ENCODE measurements at regions not wholly inside any gene's neighbourhood (a gene's known extent, or its start where the extent isn't known, plus 50 kb on each side); places are given as distances from the start of the nearest gene placed in this dataset.

DNA sequence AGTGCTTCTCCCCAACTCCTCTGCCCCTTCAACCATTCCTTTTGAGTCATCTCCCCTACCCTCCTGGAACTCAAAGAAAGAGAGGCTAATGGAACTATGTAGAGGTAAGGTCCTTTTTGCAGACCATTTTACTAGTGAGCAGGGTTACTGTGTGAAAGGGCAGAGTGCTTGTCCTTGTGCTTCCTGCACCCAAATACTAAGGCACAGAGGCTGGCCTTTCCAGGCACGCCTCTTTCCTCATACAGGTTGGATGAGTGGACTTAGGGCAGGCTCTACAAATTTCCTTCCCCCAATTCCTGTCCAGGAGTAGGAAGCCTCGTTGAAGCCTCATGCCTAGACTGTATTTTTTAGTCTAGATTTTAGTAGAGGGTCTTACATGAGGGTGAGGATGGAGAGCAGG, 288.8 kb upstream of the SLC14A2 start:
- Histone ChIP-seq H3K27ac (no peak overlapping the region), H3K4me3 (ENCODE audit: low read depth in 1 of 2, low read length in 1 of 2) (no peak overlapping the region), H3K9me3 (no peaks in the 10 kb centered on the region), H3K36me3 (no peaks in the 10 kb centered on the region), H3K27me3 (no peaks in the 10 kb centered on the region), H3K4me1 (ENCODE audit: control insufficient read depth in 1 of 2, insufficient read depth in 1 of 2, low read depth in 1 of 2, low read length in 1 of 2) (no peaks in the 10 kb centered on the region)
- TF ChIP-seq, protein P1, sequence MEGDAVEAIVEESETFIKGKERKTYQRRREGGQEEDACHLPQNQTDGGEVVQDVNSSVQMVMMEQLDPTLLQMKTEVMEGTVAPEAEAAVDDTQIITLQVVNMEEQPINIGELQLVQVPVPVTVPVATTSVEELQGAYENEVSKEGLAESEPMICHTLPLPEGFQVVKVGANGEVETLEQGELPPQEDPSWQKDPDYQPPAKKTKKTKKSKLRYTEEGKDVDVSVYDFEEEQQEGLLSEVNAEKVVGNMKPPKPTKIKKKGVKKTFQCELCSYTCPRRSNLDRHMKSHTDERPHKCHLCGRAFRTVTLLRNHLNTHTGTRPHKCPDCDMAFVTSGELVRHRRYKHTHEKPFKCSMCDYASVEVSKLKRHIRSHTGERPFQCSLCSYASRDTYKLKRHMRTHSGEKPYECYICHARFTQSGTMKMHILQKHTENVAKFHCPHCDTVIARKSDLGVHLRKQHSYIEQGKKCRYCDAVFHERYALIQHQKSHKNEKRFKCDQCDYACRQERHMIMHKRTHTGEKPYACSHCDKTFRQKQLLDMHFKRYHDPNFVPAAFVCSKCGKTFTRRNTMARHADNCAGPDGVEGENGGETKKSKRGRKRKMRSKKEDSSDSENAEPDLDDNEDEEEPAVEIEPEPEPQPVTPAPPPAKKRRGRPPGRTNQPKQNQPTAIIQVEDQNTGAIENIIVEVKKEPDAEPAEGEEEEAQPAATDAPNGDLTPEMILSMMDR (IDR thresholded peaks at IDR 0.05) = no peak

DNA sequence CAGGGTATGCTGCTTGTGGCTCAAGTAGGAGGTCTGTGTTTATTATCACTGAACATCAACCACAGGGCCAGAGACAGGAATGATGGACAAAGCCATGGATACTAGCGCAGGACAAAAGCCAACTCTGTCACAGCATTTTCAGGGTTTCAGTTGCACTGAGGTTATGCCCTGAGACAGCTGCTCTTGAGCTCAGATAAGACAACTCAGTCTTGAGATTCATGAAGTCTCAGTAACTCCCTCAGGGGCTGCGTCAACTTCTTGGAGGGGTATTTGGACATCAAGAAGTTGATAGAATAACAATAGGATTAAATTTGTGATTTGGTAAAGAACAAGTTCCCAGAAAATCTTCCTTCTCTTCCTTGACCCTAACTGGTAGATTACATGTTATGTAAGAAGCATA, 287.0 kb upstream of the SLC14A2 start:
- TF ChIP-seq, protein P1 (IDR thresholded peaks at IDR 0.05) = no peak
- H3K4me3 ChIP-seq (ENCODE audit: low read depth in 1 of 2, low read length in 1 of 2) = no peak overlapping the region
- H3K27me3 ChIP-seq = no peaks in the 10 kb centered on the region
- H3K9me3 ChIP-seq = no peaks in the 10 kb centered on the region
- H3K4me1 ChIP-seq (ENCODE audit: control insufficient read depth in 1 of 2, insufficient read depth in 1 of 2, low read depth in 1 of 2, low read length in 1 of 2) = no peaks in the 10 kb centered on the region
- no peak overlapping the region for H3K27ac ChIP-seq
- H3K36me3 ChIP-seq = no peaks in the 10 kb centered on the region

GRCh38 chr18:45328811-45329210, 286.5 kb upstream of the SLC14A2 start:
- Histone ChIP-seq H3K27me3 (no peaks in the 10 kb centered on the region), H3K4me1 (ENCODE audit: control insufficient read depth in 1 of 2, insufficient read depth in 1 of 2, low read depth in 1 of 2, low read length in 1 of 2) (peaks cover under 1% of the 10 kb centered on the region in 2 experiments), H3K27ac (no peak overlapping the region), H3K36me3 (no peaks in the 10 kb centered on the region), H3K9me3 (no peaks in the 10 kb centered on the region), H3K4me3 (ENCODE audit: low read depth in 1 of 2, low read length in 1 of 2) (no peak overlapping the region)
- TF ChIP-seq, protein P1 (IDR thresholded peaks at IDR 0.05) = no peak

- no peak overlapping the region for H3K27ac ChIP-seq
- H3K9me3 ChIP-seq = no peaks in the 10 kb centered on the region
- no peaks in the 10 kb centered on the region for H3K27me3 ChIP-seq
- H3K4me1 ChIP-seq (ENCODE audit: control insufficient read depth in 1 of 2, insufficient read depth in 1 of 2, low read depth in 1 of 2, low read length in 1 of 2) = peaks cover 5 to 6% of the 10 kb centered on the region in 2 experiments
- H3K4me3 ChIP-seq (ENCODE audit: low read depth in 1 of 2, low read length in 1 of 2) = no peak overlapping the region
- no peaks in the 10 kb centered on the region for H3K36me3 ChIP-seq
- TF ChIP-seq, protein P1 (IDR thresholded peaks at IDR 0.05) = no peak
These were observed 286.0 kb upstream of the SLC14A2 start for GRCh38 chr18:45329316-45329715.

- TF ChIP-seq, protein P1 (IDR thresholded peaks at IDR 0.05) = no peak
- H3K36me3 ChIP-seq = no peaks in the 10 kb centered on the region
- H3K4me3 ChIP-seq (ENCODE audit: low read depth in 1 of 2, low read length in 1 of 2) = no peak overlapping the region
- no peaks in the 10 kb centered on the region for H3K9me3 ChIP-seq
- H3K4me1 ChIP-seq (ENCODE audit: control insufficient read depth in 1 of 2, insufficient read depth in 1 of 2, low read depth in 1 of 2, low read length in 1 of 2) = peaks cover 10 to 12% of the 10 kb centered on the region in 2 experiments
- H3K27ac ChIP-seq = no peak overlapping the region
- no peaks in the 10 kb centered on the region for H3K27me3 ChIP-seq
These were observed 285.1 kb upstream of the SLC14A2 start for GRCh38 chr18:45330170-45330594.

DNA sequence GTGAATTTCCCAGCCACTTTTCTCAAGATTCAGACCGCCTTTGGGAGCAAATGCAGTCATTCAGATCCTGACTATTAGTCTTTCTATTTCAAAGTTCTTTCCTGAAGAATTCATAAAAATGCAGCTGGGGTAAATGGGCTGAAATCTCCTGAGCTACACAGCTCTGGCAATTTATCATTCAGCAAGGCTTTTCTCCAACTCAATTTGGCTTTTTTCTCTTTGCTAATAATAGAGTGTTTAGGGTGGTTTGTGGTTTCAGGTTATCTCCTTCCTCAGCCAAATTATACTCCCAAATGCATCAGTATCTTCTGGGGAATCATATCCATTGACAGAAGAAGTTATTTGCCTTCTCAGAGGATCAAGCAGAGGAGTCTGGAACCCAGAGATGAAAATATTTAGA, 282.4 kb upstream of the SLC14A2 start:
- H3K9me3 ChIP-seq = no peaks in the 10 kb centered on the region
- H3K27ac ChIP-seq = no peak overlapping the region
- TF ChIP-seq, protein P1 (IDR thresholded peaks at IDR 0.05) = no peak
- H3K4me1 ChIP-seq (ENCODE audit: control insufficient read depth in 1 of 2, insufficient read depth in 1 of 2, low read depth in 1 of 2, low read length in 1 of 2) = peaks cover 10 to 12% of the 10 kb centered on the region in 2 experiments
- H3K27me3 ChIP-seq = no peaks in the 10 kb centered on the region
- no peaks in the 10 kb centered on the region for H3K36me3 ChIP-seq
- H3K4me3 ChIP-seq (ENCODE audit: low read depth in 1 of 2, low read length in 1 of 2) = no peak overlapping the region

Data from neutrophil (primary cell).